HG02938 (cell line): ENCODE measurements at regions not wholly inside any gene's neighbourhood (a gene's known extent, or its start where the extent isn't known, plus 50 kb on each side); places are given as distances from the start of the nearest gene placed in this dataset.

Experiments used
- ATAC-seq: cut with Tn5 transposase; IDR thresholded peaks from one replicate; pipeline ENCODE4 v1.9.1; 2021; ENCODE audit warnings: mild to moderate bottlenecking, moderate library complexity; ENCODE audit not compliant: unreplicated experiment

GRCh38 chr3:127106053-127106452, 86.9 kb upstream of the PRR23E start:
- no peak for ATAC-seq

GRCh38 chr3:127106456-127106855, 86.5 kb upstream of the PRR23E start:
- no peak for ATAC-seq

GRCh38 chr3:127107002-127107401, 85.9 kb upstream of the PRR23E start:
- ATAC-seq, result no peak

DNA sequence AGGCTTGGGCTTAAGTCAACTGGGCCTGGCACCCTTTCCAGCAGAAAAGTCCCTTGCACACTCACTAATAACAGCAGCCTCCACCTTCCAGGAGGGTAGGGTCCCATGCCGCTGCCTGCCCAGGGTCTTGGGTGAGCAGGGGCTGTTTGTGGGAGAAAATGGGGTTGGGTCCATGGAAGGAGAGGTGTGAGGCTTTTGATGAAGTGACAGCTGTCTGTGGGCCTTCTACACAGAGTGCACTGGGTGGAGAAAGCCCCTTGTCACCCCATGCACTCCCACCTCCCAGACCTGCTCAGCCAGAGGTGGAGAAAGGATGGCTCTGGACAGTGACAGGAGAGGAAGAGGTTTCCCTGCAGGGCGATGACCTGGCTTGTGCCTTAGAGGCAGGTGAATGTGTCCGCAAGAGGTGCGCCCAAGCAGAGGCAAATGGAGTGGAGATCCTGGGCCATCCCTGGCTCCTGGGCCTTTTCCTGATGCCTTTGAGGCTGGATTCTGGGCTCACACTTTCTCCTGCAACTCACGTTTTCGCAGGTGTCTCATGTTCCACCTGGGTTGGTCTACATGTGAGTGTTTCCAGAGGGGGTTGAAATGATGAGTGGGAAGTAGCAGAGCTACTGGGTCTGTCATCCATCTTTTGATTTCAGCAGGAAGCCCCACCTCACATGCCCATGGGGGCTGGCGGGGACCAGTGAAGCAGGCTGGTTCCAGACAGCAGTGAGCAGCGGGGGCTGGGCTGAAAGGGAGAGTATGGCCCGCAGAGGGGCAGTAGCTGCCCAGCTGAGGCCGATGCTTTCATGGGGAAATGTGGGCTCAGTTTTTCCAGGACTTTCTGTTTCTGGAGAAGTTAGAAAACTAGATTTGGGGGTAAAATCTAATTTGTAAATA, 85.2 kb upstream of the PRR23E start:
- no peak for ATAC-seq

DNA sequence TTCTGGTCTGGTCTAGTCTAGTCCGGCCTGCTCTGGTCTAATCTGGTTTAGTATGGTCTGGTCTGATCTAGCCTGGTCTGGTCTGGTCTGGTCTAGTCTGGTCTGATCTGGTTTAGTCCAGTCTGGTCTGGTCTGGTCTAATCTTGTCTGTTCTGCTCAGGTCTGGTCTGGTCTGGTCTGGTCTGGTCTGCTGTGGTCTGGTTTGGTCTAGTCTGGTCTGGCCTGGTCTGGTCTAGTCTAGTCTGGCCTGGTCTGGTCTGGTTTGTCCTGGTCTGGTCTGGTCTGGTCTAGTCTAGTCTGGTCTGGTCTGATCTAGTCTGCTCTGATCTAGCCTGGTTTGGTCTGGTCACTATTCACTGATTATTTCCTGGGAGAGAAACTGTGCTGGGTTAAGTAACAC, 84.1 kb upstream of the PRR23E start:
- ATAC-seq, result no peak

GRCh38 chr3:127110982-127111693, 81.8 kb upstream of the PRR23E start:
- no peak for ATAC-seq

- no peak for ATAC-seq
These were observed 79.9 kb upstream of the PRR23E start for GRCh38 chr3:127112796-127113570.

GRCh38 chr3:127113571-127113891, 79.4 kb upstream of the PRR23E start:
- no peak for ATAC-seq

DNA sequence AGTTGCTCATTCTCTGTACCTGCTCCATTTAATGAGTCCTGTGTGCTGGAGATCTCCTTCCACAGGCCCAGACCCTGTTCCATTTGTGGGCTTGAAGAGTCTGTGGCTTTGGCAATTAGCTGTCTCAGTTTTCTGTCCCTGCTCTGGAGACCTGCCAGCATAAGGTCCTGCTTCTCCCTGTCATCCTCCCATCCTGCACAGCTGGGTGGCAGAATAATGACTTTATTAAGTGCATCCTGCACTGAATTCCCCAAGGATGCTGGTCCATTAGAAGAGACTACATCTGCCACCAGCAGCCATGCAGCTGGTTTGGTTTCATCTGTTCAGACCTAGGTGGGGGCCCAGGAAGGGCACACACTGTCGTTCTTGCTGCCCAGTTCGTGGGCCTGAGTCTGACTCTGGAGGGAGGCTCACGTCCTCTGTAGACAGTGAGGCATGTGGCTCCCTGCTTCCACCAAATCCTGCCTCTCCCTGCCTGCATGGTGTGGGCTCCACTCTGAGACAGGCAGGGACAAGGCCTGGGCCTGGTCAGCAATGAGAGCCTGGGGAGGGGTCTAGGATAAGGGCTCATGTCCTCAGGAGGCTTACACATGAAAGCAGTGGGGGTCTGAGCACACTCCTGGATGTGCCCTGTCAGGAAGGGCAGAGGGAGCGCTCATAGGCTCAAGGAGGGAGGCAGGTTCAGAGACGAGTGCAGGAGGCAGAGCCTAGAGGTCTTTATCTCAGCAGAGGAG, 78.4 kb upstream of the PRR23E start:
- no peak for ATAC-seq

- no peak for ATAC-seq
These were observed 77.1 kb upstream of the PRR23E start for GRCh38 chr3:127115691-127116351.

DNA sequence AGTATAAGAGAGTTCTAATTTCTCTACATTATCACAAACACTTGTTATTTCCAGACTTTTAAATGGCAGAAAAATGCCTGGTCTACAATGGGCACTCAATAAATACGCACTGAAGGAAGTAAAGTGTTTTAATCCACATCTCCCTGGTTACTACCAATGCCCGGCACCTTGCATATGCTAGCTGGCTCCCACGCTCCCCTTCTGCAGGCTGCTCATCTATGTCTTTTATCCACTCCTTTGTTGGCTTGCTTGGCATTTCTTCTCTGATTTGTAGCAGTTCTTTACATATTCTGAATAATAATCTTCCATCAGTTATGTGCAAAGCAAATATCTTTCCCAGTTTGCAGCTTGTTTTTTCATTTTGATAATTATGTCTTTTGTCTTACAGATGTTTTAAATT, 74.6 kb upstream of the PRR23E start:
- no peak for ATAC-seq

DNA sequence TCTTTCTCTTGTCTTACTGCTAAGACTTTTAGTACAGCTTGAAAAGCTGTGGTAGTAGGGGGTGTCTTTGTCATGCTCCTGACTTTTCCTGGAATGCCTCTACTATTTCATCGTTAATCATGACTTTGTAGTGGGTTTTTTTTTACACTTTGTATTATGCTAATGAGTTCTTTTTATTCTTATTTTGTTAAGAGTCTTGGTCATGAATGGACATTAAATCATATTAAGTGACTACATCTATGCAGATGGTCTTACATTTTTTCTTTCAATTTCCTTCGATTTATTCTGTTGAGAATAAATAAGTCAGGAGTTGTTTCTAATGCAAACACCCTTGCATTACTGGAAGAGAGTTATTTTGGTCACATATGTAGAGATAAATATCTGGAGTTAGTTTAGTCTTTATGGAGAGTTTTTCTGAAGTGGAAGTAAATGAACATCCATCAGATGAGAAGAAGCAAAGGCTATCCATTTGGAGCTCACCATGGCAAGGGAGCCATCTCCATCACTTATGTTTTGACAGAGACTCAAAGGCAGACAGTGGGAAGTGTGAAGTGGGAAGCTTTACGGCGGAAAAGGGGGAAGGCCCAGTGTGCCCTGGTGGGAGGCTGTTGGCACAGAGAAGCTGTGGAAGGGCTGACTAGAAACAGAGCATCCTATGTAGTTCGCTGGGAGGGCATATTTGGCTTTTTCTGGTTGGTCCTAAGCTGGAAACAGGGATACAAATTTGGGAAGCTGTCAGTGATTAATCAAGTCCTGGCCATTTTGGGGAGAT, 73.1 kb upstream of the PRR23E start:
- no peak for ATAC-seq

- ATAC-seq, result no peak
These were observed 71.9 kb upstream of the PRR23E start for GRCh38 chr3:127120851-127121647.

DNA sequence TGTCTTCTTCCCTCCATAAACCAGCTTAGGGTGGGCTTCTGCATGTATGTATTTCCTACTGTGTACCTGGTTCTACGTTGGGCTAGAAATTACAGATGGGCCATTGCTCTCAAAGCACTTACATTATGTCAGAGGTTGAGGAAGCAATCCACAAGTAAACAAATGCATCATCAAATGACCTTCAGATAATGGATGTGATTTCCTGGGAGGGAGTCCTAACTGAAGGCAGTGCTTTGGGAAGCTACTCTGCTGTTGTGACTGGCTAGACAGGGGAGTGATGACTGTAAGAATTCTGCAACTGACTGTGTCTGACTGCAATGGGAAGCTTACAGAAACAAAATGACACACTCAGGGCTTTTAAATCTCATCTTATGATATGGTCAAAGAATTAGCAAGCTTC, 71.0 kb upstream of the PRR23E start:
- no peak for ATAC-seq

DNA sequence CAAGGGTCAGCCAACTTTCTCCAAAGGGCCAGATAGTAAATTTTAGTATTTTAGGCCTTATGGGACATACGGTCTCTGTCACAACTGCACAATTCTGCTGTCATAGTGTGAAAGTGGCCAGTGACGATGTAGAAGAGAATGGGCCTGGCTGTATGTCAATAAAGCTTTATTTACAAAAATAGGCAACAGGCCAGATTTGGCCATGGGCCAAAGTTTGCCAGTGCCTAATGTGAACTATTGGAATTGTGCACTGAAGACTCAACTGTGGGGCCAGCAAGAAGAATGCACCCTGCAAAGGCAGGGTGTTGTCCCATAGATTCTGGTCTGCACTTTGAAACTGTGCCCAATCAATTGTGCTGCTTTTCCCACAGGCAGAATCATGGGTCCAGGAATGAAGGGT, 69.4 kb upstream of the PRR23E start:
- no peak for ATAC-seq

- no peak for ATAC-seq
These were observed 68.8 kb upstream of the PRR23E start for GRCh38 chr3:127124120-127124519.

DNA sequence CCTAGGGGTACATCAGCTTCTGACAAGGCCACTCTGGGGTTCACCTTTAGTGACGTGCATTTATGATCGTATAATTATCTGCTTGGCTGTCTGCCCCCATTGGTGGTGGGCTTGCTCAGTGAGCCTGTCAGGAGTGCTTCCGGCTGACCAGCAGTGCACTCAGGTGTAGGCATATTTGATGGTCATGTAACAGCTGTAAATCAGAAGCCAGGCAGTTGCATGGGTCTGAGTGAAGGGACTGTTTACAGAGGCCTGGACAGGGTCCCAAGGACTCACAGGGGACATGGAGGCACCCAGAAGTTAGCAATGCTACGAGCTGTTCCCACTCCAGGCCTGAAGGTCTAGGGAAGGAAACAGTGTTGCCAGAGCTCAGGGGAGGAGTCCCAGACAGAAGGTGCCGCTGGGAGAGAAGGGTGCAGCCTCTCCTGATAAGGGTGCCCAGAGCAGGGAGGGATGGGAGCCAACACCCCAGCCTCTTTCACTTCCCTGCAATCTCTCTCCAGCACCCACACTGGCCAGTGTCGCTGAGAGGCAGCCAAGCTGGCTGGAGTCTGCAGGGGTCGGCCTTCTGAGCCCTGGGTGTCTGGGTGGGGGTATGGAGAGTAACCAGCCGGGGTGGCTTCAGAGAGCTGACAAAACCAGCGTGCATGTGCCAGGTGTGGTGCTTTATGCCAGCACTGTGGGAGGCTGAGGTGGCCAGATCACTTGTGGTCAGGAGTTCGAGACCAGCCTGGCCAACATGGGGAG, 61.3 kb upstream of the PRR23E start:
- ATAC-seq, result no peak

DNA sequence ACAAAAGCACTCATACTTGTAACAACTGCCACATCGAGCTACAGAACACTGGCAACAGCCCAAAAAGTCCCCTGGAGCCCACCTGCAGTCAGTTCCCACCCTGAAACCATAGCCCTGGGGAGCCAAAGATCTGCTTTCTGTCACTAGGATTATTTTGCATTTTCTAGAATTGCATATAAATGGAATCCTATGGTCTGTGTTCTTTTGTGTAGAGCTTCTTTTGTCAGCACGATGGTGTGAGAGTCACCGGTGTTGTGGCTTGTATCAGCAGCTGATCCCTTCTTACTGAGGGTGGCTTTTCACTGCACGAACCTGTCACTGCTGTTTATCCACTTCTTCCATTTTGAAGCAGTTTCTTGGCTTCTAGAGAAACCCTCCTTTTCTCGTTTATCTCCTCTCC, 60.1 kb upstream of the PRR23E start:
- ATAC-seq, result no peak
